Ramos (cell line): ENCODE measurements at regions not wholly inside any gene's neighbourhood (a gene's known extent, or its start where the extent isn't known, plus 50 kb on each side); places are given as distances from the start of the nearest gene placed in this dataset.

Experiments
- in situ Hi-C: fragments of 300-500 bp; cut with MboI; formaldehyde crosslinking; loops from one replicate; pipeline ENCODE4 v1.14.3; 2022; ENCODE audit warnings: low sequenced_read_pairs; ENCODE audit not compliant: unreplicated experiment

DNA sequence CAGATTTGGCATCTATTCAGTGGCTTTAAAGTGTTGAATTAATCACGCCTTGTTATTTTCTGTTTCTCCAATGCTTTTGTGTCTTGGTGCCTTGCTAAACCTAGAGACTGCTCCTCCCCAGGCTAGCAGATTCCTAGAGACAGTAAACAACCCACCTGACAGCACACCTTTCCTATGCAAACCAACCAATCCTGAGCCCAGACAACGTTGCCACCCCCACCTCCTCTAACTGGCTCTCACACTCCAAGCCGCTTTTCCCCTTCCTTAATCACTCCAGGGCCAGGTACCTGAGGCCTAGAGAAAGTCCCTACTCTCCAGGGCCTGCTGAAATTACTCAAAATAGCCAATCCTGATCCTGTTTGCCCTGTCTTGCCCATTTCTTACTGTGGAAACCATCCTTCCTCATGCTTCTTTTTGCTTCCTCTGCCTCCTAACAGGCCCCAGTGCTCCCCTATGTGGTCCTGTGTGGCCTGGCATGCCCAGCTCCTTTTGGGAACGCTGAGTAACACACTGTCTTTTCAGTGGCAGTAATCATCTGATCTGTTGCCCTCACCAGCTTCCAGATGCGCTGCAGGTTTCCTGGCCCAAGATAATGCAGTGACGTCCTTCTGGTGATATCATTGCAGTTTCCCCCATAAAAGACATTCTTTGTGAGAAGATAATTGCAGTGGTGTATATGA lies 53.4 kb downstream of the GAS1 start:
- in situ Hi-C loops = no loop called here

DNA sequence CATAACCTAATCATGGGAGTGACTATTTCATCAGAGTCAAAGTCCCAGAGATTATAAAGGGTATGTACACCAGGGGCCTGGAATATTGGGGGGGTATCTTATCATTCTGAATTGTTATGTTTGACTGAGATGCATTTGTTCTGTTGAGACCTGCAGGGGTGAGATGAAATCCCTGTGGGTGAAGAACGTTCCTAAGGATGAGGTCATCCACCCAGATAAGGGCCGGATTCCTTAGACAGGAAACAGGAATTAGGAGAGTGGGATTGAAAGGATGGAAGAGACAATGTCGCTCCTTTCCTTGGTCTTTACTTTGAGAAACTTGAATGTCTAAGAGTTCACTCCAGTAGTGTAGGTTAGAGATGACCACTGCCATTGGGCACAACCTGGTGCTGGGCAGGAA lies 54.7 kb downstream of the GAS1 start:
- in situ Hi-C loops = no loop called here

DNA sequence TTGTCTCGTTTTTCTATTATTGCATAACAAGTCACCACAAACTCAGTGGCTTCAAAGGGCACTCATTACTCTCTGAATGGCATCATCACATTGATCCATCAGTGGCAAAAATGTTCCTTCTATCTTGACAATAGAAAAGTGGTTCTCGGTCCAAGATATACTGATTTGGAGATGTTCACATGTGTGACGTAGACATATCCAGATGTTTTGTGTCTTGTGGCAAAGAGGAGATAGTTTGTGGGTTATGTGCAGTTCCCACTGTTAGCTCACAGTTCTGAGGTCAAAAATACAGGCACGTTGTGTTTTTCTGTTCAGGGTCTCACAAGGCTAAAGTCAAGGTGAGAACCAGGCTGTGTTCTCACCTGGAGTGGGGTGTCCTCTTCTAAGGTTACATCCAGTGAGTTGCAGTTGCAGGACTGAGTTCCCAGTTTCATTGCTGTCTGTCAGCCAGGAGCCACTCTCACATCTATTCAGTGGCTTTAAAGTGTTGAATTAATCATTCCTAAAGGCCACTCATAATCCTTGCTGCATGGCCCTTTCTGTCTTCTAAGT lies 55.3 kb downstream of the GAS1 start:
- in situ Hi-C loops = no loop called here

DNA sequence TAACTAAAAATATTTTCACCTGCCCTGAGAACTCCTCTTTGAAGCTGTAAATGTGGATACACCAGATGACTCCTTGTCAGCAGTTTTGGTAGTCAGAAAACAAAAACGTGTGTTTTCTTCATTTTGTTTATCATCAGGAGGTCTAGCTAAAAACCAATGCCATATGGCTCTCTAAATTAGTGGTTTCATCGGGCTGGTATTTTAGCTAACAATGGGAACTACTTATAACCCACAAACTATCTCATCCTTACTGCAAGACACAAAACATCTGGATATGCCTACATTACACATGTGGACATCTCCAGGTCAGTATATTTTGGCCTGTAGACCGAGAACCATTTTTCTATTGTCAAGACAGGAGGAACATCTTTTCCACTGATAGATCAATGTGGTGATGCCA lies 56.2 kb downstream of the GAS1 start:
- in situ Hi-C loops = no loop called here

DNA sequence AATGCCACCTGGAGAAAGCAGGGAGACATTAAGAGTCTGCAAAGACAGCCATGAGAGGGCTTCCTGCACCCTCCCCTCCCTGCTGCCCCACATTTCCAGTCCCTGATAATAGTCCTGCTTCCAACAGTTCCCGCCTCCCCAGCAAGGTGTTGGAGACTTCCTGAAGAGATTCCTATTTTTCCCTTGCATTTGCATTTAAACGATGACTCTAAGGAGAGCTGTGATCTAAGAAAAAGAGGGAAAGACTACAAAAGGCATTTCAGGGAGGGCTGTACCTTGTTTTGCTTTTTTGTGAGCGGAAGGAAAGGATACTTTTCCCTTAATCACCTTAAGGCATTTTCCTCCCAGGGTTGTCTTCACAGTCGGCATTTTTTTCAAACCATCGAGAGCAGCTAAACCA lies 62.1 kb downstream of the GAS1 start:
- in situ Hi-C loops = no loop called here

DNA sequence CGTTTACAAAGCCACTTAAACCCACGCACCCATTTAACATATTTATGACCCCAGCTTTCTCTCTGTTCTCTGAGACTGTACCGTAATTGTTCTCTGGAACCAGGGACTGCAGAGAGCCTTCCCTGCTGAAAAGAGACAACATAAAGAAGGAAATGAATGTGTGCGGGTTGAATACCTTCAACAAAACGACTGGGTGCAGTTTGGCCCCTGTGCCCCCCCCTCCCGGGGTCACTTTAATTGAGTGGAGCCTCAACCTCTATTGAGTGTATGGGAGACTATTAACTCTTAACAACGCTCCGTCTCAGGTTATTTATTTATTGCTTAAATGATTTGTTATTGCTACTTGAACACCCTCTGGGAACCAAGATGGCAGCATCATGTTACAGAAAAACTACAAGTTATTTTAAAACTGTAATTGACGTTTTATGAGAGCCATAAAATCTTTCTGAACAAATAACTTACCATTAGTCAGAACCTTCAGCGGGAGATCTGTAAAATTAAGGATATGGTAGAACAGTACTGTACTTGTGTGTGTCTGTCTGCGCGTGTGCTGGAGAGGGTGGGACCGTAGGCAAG lies 70.6 kb downstream of the GAS1 start:
- in situ Hi-C loops = no loop called here

DNA sequence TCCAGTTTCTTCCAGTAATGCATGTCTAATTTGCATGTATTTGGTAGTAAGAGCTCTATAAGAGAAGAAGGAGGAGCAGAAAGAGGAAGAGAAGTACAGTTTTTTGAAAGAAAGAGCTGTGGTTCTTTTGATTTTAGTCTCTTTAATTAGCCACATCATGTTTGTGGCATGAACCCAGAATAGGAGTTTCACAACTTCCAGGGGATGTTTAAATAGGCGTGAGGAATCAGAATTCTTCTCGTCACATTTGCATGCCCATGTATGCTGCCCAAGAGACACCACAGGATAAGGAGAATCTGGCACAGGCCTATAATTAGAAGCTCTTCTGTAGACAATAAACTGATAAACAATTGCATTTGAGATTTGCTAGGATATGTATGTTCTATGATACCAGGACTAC lies 78.7 kb downstream of the GAS1 start:
- in situ Hi-C loops = no loop called here

DNA sequence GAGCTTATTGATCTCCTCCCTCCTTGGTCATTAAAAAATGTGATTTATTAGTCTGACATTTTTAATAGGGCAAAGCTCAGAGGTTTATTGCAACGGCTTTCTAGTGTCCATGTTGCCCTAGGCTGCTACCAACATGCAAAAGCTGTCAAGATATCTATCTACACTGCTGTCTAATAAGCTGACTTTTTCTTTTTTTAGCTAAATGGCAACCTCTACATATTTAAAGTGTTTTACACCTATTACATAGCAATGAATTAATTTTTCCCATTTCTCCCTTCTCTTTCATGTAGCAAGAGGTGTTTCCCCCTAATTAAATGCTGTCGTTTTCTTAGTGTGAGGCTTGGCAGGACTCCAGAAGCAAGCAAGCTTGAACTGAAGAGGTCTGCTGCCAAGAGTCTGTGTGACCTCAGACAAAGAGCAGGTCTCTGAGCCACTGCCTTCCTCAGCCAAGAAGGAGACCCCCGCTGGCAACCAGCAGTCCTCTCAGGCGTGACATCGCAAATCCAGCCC lies 79.4 kb downstream of the GAS1 start:
- in situ Hi-C loops = no loop called here

DNA sequence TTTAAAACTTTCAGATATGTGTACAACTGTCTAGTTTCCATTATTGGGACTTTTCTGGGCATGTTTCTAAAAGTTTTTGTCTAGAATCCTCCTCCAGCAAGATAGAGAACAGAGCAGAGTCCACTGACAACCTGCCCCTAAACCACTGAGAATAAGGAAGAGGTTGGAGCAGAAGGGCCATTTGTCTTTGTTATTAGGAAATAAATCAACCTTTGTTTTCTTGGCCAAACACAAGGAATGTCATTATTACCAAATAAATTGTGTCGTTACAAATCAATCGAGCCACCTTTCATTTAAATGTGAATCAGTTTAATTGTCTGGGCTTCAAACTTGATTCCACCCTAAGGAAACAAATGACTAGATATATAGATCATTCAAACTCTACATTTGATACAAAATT lies 81.4 kb downstream of the GAS1 start:
- in situ Hi-C loops = no loop called here

DNA sequence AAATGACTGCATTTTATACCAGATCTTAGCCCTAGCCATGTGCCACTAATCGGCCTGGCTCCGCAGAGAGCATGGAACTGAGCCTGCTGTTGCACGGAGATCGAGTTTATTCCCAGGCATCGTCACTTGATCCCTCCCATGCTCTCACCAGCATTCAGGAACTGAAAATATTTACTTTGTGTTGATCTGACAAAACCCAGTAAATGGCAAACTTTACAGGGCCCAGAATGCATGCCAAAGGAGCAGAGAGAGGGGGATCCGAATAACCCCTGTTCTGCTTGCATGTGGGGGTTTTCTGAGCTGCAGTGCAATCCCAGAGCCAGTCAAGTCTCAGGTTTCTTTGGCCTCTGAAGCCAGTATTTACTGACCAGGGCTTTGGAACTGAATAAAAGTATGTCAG lies 87.3 kb downstream of the GAS1 start:
- in situ Hi-C loops = no loop called here

DNA sequence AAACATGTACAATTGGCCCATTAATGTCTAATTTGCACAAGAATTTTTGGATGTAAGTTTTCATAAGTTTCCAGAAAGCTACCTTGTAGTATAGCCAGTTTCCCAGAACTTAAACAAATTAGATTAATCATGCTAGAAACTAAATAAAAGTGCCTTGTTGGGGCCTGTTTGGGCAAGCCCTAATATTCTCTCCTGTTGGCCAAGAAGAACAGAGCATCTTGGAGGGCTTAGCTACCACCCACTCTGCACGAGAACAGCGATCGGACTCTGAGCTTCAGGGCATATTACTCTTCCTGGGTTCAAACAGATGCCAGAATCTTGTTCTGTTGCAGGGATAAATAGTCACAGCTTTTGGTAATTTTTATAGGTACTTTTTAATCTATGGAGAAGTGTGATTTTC lies 88.2 kb downstream of the GAS1 start:
- in situ Hi-C loops = no loop called here

DNA sequence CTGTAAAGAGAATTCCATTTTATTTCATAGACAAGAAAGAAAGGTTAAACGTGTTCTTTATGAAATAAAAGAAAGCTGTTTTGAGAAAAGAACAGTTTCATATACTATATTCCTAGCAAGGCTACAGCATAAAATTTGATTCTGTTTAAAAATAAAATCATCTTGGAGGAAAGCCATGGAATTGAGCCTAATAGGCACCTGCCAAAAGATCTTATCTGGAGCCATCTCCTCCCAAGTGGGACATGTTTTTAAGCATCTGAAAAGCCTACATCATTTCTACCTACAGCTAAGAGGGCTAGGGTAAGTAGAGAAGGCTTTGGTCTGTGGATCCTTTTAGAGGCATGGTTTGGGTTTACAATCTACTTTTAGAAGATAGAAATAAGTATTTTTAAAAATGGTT lies 89.3 kb downstream of the GAS1 start:
- in situ Hi-C loops = no loop called here

DNA sequence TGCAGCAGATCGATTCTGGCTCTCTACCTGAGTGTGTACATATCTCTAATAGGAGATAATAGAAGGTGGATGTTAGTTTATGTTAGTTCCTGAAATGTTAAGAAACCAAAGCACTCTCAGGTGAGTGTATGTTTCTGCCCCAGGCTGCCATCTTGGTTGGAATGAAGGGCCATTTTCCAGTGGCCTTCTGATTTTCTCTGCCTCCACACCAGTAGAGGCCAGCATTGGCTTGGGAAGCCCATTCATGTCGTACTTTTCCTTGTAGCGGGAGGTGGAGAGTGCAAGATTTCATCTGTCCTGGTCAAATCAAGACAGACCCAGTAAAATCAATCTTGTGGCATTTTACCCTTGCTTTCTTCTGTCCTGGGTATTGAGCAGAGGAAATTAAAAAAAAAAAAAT lies 91.0 kb downstream of the GAS1 start:
- in situ Hi-C loops = no loop called here

DNA sequence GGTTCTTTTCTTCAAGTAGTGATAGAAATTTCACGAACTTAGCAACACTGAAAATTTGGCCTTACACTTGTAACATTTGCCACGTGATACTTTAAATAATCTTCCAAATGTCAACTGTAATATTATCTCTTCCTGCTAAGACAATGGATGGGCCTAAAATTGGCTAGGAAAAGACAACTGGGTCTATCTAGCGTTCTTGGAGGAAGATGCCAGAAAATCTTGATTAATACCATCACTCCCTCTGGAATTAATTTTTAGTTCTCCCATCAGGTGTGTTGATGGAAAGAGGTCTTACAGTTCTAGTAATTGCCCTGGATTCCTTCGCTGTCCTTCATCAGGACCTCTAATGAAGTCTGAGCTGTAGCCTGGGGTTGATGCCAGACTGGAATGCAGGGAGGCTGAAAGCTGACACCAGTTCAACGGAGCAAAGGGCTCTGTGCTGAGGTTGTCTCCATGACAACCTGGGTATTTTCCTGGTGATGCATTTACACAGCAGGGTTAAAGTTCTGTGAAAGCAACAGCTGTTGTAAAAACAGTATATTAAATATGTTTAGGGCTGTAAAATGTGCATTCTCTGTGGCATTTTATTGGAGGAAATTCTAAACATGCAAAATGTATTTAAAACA lies 92.3 kb downstream of the GAS1 start:
- in situ Hi-C loops = no loop called here

DNA sequence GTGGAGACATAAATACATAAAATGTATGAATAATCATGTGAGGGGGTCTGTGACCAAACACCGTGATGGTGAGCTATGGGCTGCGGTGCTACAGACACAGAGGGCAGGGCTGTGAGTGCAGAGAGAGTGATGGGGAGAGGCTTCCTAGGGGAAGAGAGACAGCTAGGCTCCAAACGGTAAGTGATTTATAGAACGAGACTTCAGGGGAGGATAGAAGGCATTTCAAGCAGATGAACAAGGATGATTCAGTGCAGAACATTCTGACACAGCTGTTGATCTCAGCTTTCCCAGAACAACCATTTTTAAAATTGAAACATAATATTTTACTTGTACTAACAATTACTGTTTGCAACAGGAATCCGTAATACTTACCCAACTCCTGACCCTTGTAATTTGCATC lies 100.7 kb downstream of the GAS1 start:
- in situ Hi-C loops = no loop called here

DNA sequence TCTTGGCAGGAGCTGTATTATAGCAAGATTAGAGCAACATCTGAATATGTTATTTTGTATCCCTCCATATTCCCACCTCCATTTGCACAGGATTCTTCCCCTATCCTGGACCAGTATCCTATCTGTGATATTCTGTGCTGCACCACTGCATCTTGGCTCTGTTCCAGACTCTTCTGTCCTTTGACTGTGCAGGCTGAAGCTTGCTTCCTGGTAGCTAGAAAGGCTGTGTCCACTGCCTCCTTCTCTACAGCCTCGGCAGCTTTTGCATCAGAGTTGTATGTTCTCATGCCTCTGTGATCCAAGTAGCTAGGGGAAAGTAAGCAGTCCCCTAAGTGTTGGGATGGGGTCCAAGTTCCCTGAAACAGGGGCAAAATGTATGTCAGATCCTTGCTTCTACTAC lies 104.1 kb downstream of the GAS1 start:
- in situ Hi-C loops = no loop called here

DNA sequence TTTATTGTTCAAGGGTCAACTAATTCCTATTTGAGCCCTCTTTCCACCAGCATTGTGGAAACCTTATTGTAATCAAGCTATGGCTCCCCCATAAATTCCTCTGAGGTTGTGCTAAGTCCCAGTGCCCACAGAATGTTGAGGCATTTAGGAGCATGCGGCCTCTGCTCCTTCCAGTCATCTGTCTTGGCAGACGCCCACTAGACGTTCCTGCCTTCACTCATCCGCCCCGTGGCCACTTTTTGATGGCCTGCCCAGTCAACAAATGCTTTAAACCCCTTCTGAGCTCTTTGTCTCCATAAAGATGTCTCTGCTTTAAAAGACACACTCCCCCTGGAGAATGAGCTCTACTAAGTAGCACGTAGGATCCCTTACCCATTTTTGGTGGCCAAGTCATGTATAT lies 104.7 kb downstream of the GAS1 start:
- in situ Hi-C loops = no loop called here

DNA sequence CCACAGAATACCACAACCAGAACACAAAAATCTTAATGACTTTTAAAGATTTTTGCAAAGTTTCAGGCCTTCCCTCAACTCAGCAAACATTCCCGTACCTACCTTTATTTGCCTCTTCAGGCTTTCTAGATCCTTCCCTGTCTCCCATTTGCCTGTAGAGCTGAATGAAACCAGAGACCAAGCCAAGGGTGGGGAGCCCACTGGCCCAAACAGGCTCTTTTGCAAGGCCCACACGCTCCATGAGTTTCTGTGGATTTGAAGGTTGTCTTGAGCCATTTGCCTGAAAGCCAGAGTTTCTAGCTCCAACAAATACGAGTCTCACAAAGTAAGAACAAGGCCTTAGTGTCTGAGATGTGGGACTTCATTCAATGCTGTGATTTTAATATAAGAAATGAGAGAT lies 107.8 kb downstream of the GAS1 start:
- in situ Hi-C loops = no loop called here

DNA sequence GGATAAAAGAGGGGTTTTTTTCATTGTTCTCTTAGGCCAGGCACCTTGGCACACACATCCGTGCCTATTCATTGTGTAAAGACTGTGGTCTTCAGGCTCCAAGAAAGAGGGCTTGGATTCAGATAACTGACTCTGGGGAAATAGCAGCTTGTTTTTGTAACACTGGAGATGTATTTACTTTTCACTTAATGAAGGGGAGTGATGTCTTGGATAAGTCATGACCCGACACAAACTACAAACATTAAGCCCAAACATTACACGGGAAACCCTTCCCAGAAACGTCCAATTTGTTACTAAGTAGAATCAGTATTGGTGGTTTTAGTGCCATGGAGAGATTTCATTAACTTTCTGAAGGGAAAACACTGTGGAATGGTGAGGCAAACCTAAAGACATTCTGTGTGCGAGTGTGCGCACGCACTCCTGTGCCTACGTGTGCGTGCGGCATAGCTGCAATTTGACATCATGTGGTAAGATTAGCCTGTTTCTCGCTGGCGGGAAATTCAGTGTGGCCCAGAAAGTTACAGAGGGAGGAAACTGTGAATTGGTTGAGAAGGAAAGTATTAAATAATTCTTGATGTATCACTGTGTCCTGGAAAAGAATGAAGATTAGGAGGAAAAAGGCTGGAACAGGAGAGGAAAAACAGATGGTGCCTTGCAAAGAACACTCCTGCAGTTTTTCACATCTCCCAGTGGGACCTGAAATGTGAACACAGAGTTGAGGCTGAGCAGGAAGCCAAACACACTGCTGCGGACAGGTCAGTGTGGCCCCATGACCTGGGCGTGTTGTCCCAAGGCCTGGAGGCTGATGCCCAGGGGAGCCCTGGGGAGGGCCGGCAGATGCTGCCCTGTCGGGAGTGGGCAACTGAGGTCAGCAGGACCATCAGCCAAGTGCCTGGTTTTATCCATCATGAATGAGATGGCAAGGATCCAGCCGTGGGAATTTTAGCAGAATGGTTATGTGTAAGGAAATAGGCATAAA lies 108.5 kb downstream of the GAS1 start:
- in situ Hi-C loops = no loop called here

DNA sequence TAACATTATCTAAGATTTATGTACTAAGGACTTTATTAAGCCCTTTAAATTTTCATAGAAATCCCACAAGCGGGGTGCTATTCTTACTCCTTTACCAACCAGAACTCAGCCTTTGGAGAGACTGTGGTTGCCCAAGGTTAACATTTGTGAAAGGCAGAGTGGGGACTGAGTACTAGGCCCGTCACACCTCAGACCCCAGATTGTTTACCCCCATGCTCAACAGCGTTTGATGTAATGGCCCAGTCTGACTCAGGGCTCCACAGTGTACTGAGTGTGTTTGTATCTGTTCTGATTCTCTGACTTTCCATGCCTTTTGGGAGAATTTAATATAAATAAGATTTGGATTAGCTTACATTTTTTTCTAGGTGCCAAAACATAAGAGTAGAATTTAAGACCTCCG lies 110.0 kb downstream of the GAS1 start:
- in situ Hi-C loops = no loop called here
